CD4-positive, alpha-beta T cell treated with Interleukin-4 for 4 hours (primary cell): ENCODE measurements at regions not wholly inside any gene's neighbourhood (a gene's known extent, or its start where the extent isn't known, plus 50 kb on each side); places are given as distances from the start of the nearest gene placed in this dataset.
A peak's percentile ranks its signal among the peaks of the same experiment; 100 is the strongest.
"Not testable (repeated sequence)": the region's sequence is repeated elsewhere in the genome, so short reads cannot be mapped to it uniquely, and the experiment has no call there.

ENCODE experiments used
- DNase-seq: peaks from one replicate; pipeline ENCODE4 v3.0.0-alpha.2; 2020

GRCh38 chr5:135155616-135156214 lies 121.7 kb upstream of the PITX1 start:
- DNase-seq = no peak

GRCh38 chr5:135154961-135155360 lies 120.9 kb upstream of the PITX1 start:
- DNase-seq = no peak

DNA sequence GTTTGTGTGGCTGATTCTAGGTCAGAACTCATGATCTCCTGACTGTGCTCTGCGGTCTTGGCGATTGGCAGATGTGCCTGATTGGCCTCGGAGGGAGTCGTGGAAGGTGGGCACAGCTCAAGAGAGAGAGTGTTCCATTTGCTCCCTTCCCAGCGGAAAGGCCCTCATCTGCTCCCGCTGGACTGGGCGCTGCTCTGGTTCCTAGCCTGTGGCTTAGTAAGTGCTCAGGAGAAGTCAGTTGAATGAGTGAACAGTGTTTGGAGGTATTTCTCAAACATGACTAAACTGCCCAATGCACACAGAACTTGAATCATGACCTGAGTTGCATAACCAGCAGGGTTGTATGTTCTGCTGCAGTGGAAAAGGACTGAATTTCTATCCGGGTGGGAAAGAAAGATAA lies 120.2 kb upstream of the PITX1 start:
- no peak for DNase-seq

DNA sequence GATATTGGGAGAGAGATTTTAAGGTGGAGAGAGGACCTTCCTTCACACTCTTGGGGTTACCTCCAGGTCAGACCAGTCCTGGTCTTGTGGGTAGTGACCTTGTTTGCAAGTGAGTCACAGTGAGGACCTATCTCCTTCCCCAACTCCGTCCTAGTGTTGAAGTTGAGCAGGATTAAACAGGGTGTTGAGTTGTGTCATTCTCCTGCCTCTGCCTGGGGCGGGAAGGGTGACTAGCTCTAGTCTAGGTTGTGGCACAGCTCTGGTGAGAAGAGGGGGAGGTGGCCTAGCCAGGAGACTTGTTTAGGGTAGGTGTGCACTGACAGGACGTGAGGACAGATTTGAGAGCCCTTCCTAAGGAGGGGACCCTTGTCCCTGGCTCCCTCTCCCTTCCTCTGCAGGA lies 119.6 kb upstream of the PITX1 start:
- DNase-seq = no peak

- no peak for DNase-seq
Observed at GRCh38 chr5:135153259-135153658, 119.2 kb upstream of the PITX1 start.

DNA sequence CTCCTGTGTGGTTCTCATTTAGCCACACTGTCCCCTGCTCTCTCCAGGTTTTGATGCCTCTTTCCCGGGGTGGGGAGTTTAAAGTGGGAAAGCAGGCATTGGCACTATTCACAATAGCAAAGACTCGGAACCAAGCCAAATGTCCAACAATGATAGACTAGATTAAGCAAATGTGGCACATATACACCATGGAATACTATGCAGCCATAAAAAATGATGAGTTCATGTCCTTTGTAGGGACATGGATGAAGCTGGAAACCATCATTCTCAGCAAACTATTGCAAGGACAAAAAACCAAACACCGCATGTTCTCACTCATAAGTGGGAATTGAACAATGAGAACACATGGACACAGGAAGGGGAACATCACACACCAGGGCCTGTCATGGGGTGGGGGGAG lies 117.6 kb upstream of the PITX1 start:
- not testable (repeated sequence) for DNase-seq

- DNase-seq = no peak
Observed at GRCh38 chr5:135151256-135151655, 117.2 kb upstream of the PITX1 start.

- DNase-seq = no peak
Observed at GRCh38 chr5:135150767-135151166, 116.7 kb upstream of the PITX1 start.

GRCh38 chr5:135149956-135150723 lies 116.1 kb upstream of the PITX1 start:
- DNase-seq = no peak

DNA sequence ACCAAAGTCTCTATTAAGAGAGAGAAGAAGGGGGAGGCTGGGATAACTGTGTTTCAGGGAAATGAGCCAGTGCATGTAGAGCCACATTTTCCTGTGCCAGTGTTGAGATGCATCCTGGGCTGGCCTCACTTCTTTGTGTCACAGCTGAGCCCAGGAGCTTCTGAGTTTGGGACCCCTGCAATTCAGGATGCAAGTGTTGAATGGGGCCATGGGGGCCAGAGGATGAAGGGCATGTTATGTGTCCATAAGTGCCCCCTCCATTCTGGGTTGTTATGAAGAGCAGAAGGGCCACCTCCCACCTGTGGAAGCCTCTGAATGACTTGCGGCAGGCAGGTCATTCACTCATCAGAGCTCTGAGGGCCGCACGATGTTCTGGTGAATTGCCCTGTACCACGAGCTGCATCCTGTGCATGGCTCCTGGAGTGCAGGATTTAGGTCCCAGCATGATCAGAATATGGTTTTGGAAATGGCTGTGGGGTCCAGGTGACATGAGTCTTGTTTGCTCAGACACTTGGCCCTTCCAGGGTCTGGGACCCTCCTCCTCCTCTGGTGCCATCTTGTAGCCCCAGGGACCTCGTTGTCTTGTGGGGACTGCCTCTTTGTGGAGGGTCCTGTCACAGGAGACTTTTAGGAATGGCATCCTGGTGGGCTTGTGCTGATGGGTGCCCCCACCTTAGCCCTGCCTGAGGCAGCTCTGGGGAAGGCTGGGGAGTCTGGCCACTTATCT lies 115.4 kb upstream of the PITX1 start:
- DNase-seq = no peak

- no peak for DNase-seq
Observed at GRCh38 chr5:135147294-135148090, 113.5 kb upstream of the PITX1 start.

GRCh38 chr5:135145985-135146384 lies 112.0 kb upstream of the PITX1 start:
- DNase-seq = no peak

GRCh38 chr5:135143682-135144081 lies 109.7 kb upstream of the PITX1 start:
- not testable (repeated sequence) for DNase-seq

DNA sequence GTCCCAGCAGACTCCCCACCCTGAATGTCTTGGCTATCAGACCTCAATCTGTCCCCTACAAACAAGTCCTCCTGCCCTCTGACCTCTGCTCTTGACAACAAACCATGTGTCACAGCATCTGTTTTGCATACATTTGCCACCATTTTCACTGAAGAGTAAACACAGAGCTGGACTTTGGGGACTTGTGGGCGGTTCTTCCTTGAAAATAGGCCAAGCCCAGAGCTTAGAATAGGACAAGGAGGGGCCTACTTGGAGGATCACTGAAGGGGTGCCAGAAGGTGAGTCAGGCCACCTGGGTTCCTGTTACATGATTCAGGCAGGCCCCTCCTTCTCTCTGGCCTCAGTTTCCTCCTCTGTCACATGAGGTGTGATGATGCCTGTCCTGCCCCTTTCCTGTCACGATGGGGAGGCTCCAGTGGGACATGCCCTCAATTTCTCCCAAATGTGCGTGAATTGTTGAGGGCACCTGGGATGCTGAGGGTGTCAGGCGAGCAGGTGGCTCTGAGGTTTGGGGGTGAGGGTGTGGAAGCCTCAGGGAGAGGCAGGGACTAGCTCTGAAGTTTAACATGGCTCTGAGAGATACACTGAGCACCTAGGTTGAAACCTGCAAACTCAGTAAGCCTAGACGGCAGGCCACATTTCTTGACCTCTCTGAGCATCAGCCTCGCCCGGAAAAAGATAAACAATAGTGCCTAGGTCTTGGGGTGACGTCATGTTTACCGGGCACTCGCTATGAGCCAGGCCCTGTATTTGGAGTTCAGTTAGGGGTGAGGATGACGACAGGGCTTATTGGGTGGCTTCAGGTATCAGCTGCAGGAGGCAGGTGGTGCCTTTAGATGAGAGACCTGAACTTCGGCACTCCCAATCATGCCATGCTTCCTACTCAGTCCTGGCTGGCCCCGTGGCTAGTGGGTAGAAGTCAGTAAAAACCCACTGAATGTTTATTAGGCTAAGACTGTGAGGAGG lies 107.6 kb upstream of the PITX1 start:
- DNase-seq = no peak

DNA sequence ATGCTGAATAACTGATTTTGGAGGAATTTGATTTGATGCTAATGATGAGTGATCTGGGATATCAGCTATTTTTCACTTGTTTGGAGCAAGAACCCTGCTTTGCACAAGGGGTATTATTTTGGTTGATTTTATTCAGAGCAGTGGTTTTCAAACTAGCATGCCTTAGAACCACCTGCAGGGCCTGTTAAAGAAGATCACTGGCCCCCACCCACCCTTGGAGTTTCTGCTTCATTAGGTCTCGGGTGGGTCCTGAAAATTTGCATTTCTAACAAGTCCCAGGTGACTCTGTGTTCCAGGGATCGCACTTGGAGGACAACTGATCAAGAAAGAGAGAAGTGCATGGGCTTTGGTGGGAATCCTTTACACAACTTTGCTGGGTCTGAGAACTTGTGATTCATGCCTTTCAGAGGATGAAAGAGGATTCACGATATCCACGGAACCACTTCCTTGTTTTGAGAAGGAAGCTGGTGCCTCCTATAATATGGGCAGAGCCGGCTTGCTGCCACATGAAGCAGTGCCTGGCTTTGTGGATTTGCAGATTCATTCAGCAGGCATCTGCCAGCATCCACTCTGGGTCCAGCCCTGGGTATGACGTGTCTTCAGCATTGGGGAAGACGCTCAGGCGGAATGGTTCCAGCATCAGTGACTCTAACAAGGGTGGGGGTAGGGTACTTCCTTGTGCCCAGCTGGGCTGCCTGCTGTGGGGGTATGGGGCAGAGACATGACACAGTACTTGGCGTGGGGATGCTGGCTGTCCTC lies 106.6 kb upstream of the PITX1 start:
- peak; percentile 4 for DNase-seq

DNA sequence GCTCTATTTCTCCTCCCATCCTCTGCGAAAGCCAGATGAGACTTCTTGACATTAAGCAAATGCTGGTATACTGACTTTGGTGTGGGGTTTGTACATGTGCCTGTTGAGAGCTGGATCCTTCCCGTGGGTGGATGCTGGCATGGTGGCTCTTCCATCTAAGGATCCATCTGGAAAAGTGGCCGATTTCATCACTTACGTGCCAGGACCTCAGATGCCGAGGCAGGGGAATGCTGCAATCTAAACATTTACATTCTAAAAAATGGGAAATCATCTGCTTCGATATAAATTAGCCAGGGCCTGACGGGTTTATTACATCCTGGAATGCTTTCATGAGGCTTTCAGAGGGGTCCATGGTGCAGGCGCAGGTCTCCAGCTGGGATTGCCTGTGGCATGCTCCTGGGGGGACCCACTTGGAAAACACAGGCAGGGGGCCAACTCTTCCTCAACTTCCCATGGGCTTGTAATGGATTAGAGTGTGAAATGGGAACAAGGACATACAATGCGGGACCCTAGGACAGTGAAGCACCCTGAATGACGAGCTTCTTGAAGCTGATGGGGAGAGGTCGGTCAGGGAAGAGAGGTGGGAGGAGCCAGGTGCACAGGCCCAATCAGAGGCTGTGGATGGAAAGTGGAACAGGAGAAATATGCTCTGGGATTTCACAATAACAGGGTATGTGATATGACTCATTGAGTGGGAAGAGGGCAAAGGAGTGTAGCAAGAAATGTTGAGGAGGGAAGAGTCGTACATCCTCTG lies 105.5 kb upstream of the PITX1 start:
- DNase-seq = no peak

GRCh38 chr5:135138116-135138850 lies 104.3 kb upstream of the PITX1 start:
- no peak for DNase-seq

DNA sequence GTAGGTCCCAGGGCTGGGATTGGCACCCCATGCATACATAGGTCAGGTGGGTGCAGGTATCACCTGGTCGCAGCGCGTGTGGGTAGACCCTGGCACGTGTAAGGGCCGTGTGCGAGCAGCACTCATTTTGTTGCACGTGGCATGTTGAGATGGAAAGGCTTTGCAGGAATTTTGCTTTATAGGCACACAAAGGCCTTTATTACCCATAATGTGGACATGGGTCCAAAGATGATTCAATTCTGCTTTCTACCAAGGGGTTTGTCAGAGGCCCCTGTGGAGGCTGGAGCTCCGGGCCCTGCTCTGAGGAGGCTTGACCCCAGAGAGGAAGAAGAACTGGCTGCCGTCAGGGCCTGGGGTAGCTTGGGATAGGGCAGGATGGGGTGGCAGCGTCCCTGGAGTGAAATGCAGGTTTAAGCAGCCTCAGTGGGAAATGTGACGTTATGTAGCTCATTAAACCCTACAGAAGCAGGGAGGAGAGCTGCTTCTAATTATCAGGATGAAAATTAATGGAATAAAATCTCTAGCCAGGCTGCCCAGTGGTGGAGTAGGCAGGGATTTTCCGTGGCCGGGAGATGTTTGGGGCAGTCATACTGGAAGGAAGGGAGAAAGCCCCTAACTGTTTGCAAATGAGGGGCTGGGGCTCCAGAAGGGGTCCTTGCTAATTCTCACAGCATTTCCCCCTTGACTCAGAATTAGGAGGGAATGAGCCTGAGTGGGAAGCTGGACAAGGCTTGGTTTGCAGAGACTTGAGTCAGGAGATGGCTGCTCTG lies 103.3 kb upstream of the PITX1 start:
- no peak for DNase-seq

DNA sequence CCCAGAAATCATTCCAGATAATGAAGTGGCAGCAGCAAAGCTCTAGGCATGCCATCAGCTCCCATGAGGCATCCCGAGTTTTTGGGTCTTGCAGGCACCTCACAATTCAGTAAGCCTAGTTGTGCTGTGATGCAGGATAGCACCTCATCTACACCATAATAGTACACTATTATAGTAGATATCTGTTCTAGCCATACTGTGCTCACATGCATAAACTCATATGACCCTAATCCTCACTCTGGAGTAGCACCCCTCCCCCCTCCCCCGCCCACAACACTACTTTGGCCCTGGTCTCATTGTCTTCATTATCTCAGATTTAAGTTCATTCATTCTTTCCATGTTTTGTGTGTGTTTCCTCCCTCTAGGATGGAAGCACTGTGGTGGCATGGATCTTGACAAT lies 102.5 kb upstream of the PITX1 start:
- DNase-seq = no peak
